Ascending aorta (tissue), 2 donors: ENCODE measurements at regions not wholly inside any gene's neighbourhood (a gene's known extent, or its start where the extent isn't known, plus 50 kb on each side); places are given as distances from the start of the nearest gene placed in this dataset.

ENCODE experiments used
- DNase-seq, 2 donors: peaks; one replicate each; pipeline ENCODE4 v3.0.0-alpha.2; 2019; ENCODE audit warnings: low spot score in 2 of 2
- H3K27ac ChIP-seq, 2 donors: fragments of 200-600 bp; sonication (generic); one replicate each; pipeline ENCODE4 v1.5.1; 2016 to 2017; ENCODE audit warnings: mild to moderate bottlenecking in 1 of 2
- H3K27me3 ChIP-seq: fragments of 200-600 bp; sonication (generic); one replicate; pipeline ENCODE4 v1.5.1; 2017
- H3K36me3 ChIP-seq, 2 donors: fragments of 200-600 bp; sonication (generic); one replicate each; pipeline ENCODE4 v1.5.1; 2016
- H3K4me1 ChIP-seq, 2 donors: fragments of 200-600 bp; sonication (generic); one replicate each; pipeline ENCODE4 v1.5.1; 2016 to 2017; ENCODE audit warnings: mild to moderate bottlenecking in 1 of 2
- H3K4me3 ChIP-seq, 2 donors: fragments of 200-600 bp; sonication (generic); one replicate each; pipeline ENCODE4 v1.5.1; 2016 to 2017; ENCODE audit warnings: mild to moderate bottlenecking in 1 of 2
- H3K9me3 ChIP-seq, 2 donors: fragments of 200-600 bp; sonication (generic); one replicate each; pipeline ENCODE4 v1.5.1; 2016
- intact Hi-C: fragments of 100-400 bp; cut with DNase I; formaldehyde crosslinking; loops from one replicate; pipeline ENCODE4 v1.15.1; 2023
- TF ChIP-seq, protein P1 (sequence below), 3 experiments: fragments of 200-600 bp in 2 of 3; fragments of 450-650 bp in 1 of 3; sonication (generic) in 2 of 3; IDR thresholded peaks; one replicate each; pipeline ENCODE4 v1.5.1; 2016 to 2019; ENCODE audit warnings: antibody characterized with exemption in 3 of 3, mild to moderate bottlenecking in 1 of 3, moderate library complexity in 1 of 3

DNA sequence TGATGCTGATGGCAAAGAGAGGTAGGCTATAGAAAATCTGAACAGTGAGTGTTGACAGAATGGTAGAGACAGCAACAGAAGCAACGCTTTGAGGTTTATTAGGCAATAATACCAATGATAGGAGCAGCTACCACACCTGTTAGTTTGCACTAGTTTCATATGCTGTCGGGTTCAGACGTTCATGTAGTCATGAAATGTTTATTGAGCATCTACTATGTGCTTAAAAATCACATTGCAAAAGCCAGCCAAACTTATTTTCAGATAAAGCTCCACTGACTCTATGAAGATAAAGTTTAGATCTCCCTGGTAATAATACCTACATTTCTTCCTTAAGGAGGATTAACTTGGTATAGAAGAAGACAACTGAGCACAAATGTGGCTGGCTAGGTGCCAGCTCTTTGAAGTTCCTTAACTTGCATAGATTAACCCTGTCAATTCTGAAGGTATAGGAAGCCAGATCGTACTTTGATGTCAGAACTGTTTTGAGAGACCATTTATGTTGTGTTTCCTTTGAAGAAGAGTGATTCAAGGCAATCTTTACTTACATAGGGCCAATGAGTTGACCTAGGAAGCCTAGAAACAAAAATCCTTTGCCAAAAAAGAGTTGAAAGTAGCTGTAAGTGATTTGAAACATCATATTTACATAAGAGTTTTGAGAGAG, 71.5 kb downstream of the DISP1 start:
- Histone ChIP-seq H3K4me1 (peaks cover 0 to 6% of the 10 kb centered on the region in 2 donors), H3K9me3 (no peaks in the 10 kb centered on the region), H3K27ac (no peak overlapping the region), H3K36me3 (no peaks in the 10 kb centered on the region), H3K4me3 (no peak overlapping the region), H3K27me3 (no peaks in the 10 kb centered on the region)
- TF ChIP-seq, protein P1, sequence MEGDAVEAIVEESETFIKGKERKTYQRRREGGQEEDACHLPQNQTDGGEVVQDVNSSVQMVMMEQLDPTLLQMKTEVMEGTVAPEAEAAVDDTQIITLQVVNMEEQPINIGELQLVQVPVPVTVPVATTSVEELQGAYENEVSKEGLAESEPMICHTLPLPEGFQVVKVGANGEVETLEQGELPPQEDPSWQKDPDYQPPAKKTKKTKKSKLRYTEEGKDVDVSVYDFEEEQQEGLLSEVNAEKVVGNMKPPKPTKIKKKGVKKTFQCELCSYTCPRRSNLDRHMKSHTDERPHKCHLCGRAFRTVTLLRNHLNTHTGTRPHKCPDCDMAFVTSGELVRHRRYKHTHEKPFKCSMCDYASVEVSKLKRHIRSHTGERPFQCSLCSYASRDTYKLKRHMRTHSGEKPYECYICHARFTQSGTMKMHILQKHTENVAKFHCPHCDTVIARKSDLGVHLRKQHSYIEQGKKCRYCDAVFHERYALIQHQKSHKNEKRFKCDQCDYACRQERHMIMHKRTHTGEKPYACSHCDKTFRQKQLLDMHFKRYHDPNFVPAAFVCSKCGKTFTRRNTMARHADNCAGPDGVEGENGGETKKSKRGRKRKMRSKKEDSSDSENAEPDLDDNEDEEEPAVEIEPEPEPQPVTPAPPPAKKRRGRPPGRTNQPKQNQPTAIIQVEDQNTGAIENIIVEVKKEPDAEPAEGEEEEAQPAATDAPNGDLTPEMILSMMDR (IDR thresholded peaks at IDR 0.05): no peak
- no peak for DNase-seq
- intact Hi-C loops: no loop called here

DNA sequence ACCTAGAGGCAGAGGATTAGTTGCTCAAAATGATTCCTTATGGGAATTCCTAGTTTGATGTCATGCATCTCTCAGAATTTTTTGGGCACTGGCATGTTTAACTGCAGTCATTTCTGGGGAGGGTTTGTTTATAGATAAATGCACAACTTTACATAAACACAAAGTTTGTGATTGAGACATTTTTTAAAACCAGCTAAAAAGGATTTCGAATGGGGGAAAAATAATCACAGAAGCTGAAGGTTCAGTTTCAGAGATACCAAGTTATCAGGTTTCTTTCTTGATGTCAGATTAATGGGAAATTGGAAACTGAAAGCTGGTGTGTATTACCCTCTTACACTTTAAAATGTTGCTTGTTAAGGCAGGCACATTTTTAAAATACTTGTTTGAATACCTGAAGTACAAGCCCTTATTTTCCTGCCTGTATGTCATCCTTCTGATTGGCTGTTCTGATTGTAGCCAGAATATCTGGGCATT, 72.1 kb downstream of the DISP1 start:
- no peak for DNase-seq
- no peak overlapping the region for H3K4me3 ChIP-seq
- H3K36me3 ChIP-seq: no peaks in the 10 kb centered on the region
- peaks cover 0 to 6% of the 10 kb centered on the region in 2 donors for H3K4me1 ChIP-seq
- no peak overlapping the region for H3K27ac ChIP-seq
- TF ChIP-seq, protein P1 (IDR thresholded peaks at IDR 0.05): no peak
- no peaks in the 10 kb centered on the region for H3K9me3 ChIP-seq
- intact Hi-C loops: no loop called here
- H3K27me3 ChIP-seq: no peaks in the 10 kb centered on the region

DNA sequence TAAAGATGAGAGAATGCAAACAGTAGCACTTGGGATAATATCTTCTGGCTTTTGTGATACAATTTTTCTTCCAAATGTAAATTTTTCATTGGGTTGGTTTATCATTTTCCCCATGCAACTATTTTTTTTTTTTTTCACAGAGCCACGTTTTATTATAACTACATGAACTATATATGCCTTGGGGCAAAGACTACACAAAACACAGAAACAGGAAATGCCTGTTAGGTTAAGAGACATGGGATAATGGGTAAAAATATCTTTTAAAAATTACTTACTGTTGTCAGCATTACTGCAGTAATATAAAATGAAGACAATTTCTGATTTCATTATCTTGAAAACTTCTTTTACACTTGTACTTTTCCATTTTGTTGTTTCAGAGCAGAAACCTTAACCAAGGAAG, 74.6 kb downstream of the DISP1 start:
- H3K4me3 ChIP-seq: no peak overlapping the region
- TF ChIP-seq, protein P1 (IDR thresholded peaks at IDR 0.05): no peak
- H3K27me3 ChIP-seq: no peaks in the 10 kb centered on the region
- H3K9me3 ChIP-seq: no peaks in the 10 kb centered on the region
- no peaks in the 10 kb centered on the region for H3K36me3 ChIP-seq
- no peak for DNase-seq
- intact Hi-C loops: no loop called here
- H3K4me1 ChIP-seq: peaks cover 0 to 6% of the 10 kb centered on the region in 2 donors
- no peak overlapping the region for H3K27ac ChIP-seq

DNA sequence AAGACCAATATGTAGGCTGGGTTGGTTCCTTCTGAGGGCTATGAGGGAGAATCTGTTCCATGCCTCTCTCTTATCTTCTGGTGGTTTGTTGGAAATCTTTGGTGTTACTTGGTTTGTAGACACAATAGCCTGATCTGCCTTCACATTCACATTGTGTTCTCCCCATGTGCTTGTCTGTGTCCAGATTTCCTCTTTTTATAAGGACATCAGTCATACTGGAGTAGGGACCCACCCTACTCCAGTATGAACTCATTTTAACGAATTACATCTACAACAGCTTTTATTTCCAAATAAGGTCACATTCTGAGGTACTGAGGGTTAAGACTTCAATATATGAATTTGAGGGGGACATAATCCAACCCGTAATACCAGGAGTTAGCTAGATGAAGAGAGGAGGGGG, 75.9 kb downstream of the DISP1 start:
- Histone ChIP-seq H3K4me1 (peaks cover 0 to 6% of the 10 kb centered on the region in 2 donors), H3K27ac (no peak overlapping the region), H3K36me3 (no peaks in the 10 kb centered on the region), H3K9me3 (no peaks in the 10 kb centered on the region), H3K27me3 (no peaks in the 10 kb centered on the region), H3K4me3 (no peak overlapping the region)
- no peak for DNase-seq
- intact Hi-C loops: no loop called here
- TF ChIP-seq, protein P1 (IDR thresholded peaks at IDR 0.05): no peak

DNA sequence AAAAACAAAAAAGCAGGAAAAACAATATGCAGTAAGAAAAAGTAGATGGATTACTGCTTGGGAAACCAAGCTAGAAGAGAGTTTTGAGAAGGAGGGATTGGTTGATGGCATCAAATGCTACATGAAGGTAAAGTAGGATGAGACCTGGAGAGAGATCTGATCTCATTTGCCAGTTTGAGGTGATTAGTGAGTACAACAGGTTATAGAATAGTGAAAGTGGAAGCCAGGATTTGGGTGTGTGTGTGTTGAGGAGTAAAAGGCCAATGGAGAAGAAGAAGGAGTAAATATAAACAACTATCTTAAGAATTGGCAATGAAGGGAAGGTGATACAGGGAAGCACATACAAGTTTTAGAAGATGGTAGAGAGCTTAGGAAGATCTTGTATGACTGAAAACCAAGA, 76.7 kb downstream of the DISP1 start:
- no peak overlapping the region for H3K4me3 ChIP-seq
- no peaks in the 10 kb centered on the region for H3K36me3 ChIP-seq
- H3K27ac ChIP-seq: no peak overlapping the region
- intact Hi-C loops: no loop called here
- no peaks in the 10 kb centered on the region for H3K27me3 ChIP-seq
- peaks cover 0 to 6% of the 10 kb centered on the region in 2 donors for H3K4me1 ChIP-seq
- TF ChIP-seq, protein P1 (IDR thresholded peaks at IDR 0.05): no peak
- no peak for DNase-seq
- H3K9me3 ChIP-seq: no peaks in the 10 kb centered on the region
